ENCODE measurements at regions not wholly inside any gene's neighbourhood (a gene's known extent, or its start where the extent isn't known, plus 50 kb on each side); places are given as distances from the start of the nearest gene placed in this dataset.

GRCh38 chr4:8701126-8702019, 108.8 kb downstream of the CPZ start:
- TF ChIP-seq, protein P1, sequence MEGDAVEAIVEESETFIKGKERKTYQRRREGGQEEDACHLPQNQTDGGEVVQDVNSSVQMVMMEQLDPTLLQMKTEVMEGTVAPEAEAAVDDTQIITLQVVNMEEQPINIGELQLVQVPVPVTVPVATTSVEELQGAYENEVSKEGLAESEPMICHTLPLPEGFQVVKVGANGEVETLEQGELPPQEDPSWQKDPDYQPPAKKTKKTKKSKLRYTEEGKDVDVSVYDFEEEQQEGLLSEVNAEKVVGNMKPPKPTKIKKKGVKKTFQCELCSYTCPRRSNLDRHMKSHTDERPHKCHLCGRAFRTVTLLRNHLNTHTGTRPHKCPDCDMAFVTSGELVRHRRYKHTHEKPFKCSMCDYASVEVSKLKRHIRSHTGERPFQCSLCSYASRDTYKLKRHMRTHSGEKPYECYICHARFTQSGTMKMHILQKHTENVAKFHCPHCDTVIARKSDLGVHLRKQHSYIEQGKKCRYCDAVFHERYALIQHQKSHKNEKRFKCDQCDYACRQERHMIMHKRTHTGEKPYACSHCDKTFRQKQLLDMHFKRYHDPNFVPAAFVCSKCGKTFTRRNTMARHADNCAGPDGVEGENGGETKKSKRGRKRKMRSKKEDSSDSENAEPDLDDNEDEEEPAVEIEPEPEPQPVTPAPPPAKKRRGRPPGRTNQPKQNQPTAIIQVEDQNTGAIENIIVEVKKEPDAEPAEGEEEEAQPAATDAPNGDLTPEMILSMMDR (IDR thresholded peaks at IDR 0.05; ENCODE audit: unreplicated experiment): no peak
- no peak overlapping the region for H3K4me3 Mint-ChIP-seq (ENCODE audit: unreplicated experiment)
- H3K27me3 Mint-ChIP-seq (ENCODE audit: unreplicated experiment): peaks cover 8% of the 10 kb centered on the region
- H3K4me1 Mint-ChIP-seq (ENCODE audit: unreplicated experiment): no peaks in the 10 kb centered on the region
- H3K27ac Mint-ChIP-seq (ENCODE audit: unreplicated experiment): no peak overlapping the region
- no peaks in the 10 kb centered on the region for H3K36me3 Mint-ChIP-seq (ENCODE audit: low read depth, unreplicated experiment)
- no peak for DNase-seq (ENCODE audit: low spot score)
- peaks cover 6% of the 10 kb centered on the region for H3K9me3 Mint-ChIP-seq (ENCODE audit: unreplicated experiment)

GRCh38 chr4:8700531-8700930, 108.0 kb downstream of the CPZ start:
- H3K4me1 Mint-ChIP-seq (ENCODE audit: unreplicated experiment): no peaks in the 10 kb centered on the region
- no peak overlapping the region for H3K4me3 Mint-ChIP-seq (ENCODE audit: unreplicated experiment)
- TF ChIP-seq, protein P1 (IDR thresholded peaks at IDR 0.05; ENCODE audit: unreplicated experiment): no peak
- no peak overlapping the region for H3K27ac Mint-ChIP-seq (ENCODE audit: unreplicated experiment)
- DNase-seq (ENCODE audit: low spot score): no peak
- peaks cover 8% of the 10 kb centered on the region for H3K27me3 Mint-ChIP-seq (ENCODE audit: unreplicated experiment)
- no peaks in the 10 kb centered on the region for H3K36me3 Mint-ChIP-seq (ENCODE audit: low read depth, unreplicated experiment)
- H3K9me3 Mint-ChIP-seq (ENCODE audit: unreplicated experiment): peaks cover 6% of the 10 kb centered on the region

DNA sequence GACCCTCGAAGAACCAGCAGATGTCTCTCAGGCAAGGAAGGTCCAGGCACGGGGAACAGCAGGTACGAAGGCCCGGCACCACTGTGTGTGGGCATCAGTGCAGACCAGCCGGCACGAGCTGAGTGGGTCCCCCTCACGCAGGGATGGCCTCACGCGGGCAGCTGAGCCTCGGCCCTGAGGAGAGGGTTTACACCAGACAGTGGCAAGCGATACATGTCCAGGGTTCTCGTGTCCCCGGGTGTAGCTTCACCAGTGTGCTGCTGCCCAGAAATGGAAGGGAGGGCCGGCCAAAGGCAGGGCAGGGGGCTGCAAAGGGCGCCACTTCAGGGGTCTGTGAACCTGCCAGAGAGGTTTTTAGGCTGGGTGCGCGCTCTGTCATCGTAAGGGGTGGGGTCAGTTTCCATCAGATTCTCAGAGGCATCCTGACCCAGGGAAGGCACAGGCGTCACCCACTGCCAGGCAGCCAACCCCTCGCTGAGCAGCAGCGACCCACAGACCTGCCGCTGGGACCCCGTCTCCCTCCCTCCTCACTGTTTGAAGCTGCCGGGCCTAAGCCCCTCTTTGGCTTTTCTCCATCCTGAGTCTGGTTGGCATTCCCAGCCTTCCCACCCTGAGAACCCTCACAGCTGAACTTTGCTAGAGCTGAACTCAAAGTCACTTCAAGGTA, 107.0 kb downstream of the CPZ start:
- Mint-ChIP-seq H3K36me3 (ENCODE audit: low read depth, unreplicated experiment) (no peaks in the 10 kb centered on the region), H3K27ac (ENCODE audit: unreplicated experiment) (no peak overlapping the region), H3K4me3 (ENCODE audit: unreplicated experiment) (no peak overlapping the region), H3K4me1 (ENCODE audit: unreplicated experiment) (no peaks in the 10 kb centered on the region), H3K9me3 (ENCODE audit: unreplicated experiment) (peaks cover 6% of the 10 kb centered on the region), H3K27me3 (ENCODE audit: unreplicated experiment) (peaks cover 8% of the 10 kb centered on the region)
- TF ChIP-seq, protein P1 (IDR thresholded peaks at IDR 0.05; ENCODE audit: unreplicated experiment): no peak
- no peak for DNase-seq (ENCODE audit: low spot score)

DNA sequence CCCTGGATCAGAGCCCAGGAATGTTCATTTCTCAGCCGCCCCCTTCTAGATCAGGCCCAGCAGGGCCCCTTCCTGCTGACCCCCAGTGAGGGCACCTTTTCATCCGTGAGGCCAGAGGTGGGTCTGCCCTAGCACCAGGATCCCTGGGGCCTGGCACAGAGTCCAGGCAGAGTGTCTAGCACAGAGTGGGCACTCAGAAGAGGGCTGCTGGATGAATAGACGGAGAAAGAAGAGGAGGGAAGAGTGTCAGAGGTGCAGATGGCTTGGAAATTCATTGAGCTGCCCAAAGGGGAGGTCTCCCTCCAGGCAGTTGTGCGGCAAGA, 106.5 kb downstream of the CPZ start:
- H3K4me3 Mint-ChIP-seq (ENCODE audit: unreplicated experiment): no peak overlapping the region
- peaks cover 6% of the 10 kb centered on the region for H3K9me3 Mint-ChIP-seq (ENCODE audit: unreplicated experiment)
- H3K36me3 Mint-ChIP-seq (ENCODE audit: low read depth, unreplicated experiment): no peaks in the 10 kb centered on the region
- TF ChIP-seq, protein P1 (IDR thresholded peaks at IDR 0.05; ENCODE audit: unreplicated experiment): no peak
- DNase-seq (ENCODE audit: low spot score): no peak
- no peaks in the 10 kb centered on the region for H3K4me1 Mint-ChIP-seq (ENCODE audit: unreplicated experiment)
- no peak overlapping the region for H3K27ac Mint-ChIP-seq (ENCODE audit: unreplicated experiment)
- H3K27me3 Mint-ChIP-seq (ENCODE audit: unreplicated experiment): peaks cover 8% of the 10 kb centered on the region

Data from endothelial cell (in vitro differentiated cells).